Esophagus muscularis mucosa (tissue), 4 donors: ENCODE measurements at regions not wholly inside any gene's neighbourhood (a gene's known extent, or its start where the extent isn't known, plus 50 kb on each side); places are given as distances from the start of the nearest gene placed in this dataset.

Experiments used
- CTCF ChIP-seq, 3 experiments: fragments of 200-600 bp in 2 of 3; fragments of 450-650 bp in 1 of 3; sonication (generic) in 2 of 3; IDR thresholded peaks; one replicate each; pipeline ENCODE4 v1.5.1; 2017 to 2019; ENCODE audit warnings: antibody characterized with exemption in 3 of 3, mild to moderate bottlenecking in 2 of 3, moderate library complexity in 1 of 3
- EP300 ChIP-seq: sonication (generic); formaldehyde crosslinking; IDR thresholded peaks from one replicate; pipeline ENCODE4 v1.6.1; 2017; ENCODE audit warnings: antibody characterized with exemption
- POLR2A ChIP-seq: fragments of 450-650 bp; IDR thresholded peaks from one replicate; pipeline ENCODE4 v1.6.1; 2017; ENCODE audit warnings: antibody characterized with exemption, moderate library complexity, mild to moderate bottlenecking, low read depth
- POLR2AphosphoS5 ChIP-seq, 2 donors: sonication (generic); formaldehyde crosslinking; IDR thresholded peaks; one replicate each; pipeline ENCODE4 v1.6.1; 2017; ENCODE audit warnings: antibody characterized with exemption in 2 of 2

GRCh38 chr5:144547098-144547499 is 376.4 kb downstream of the KCTD16 start:
- TF ChIP-seq POLR2A (no peak), CTCF (IDR thresholded peaks at IDR 0.05) (no peak), EP300 (no peak), POLR2AphosphoS5 (IDR thresholded peaks at IDR 0.05) (no peak)
